ENCODE measurements at regions not wholly inside any gene's neighbourhood (a gene's known extent, or its start where the extent isn't known, plus 50 kb on each side); places are given as distances from the start of the nearest gene placed in this dataset.
A peak's percentile ranks its signal among the peaks of the same experiment; 100 is the strongest.
"Not testable (repeated sequence)": the region's sequence is repeated elsewhere in the genome, so short reads cannot be mapped to it uniquely, and the experiment has no call there.

- peak in 1 of 2 donors; percentile 16 for DNase-seq (ENCODE audit: low read depth in 1 of 2, low spot score in 1 of 2)
Observed at GRCh38 chr3:140863580-140864009, 78.0 kb upstream of the SLC25A36 start.

GRCh38 chr3:140870351-140870750 lies 71.3 kb upstream of the SLC25A36 start:
- no peak for DNase-seq (ENCODE audit: low read depth in 1 of 2, low spot score in 1 of 2)

- no peak for DNase-seq (ENCODE audit: low read depth in 1 of 2, low spot score in 1 of 2)
Observed at GRCh38 chr3:140871022-140871421, 70.6 kb upstream of the SLC25A36 start.

GRCh38 chr3:140872165-140872564 lies 69.5 kb upstream of the SLC25A36 start:
- DNase-seq (ENCODE audit: low read depth in 1 of 2, low spot score in 1 of 2) = not testable (repeated sequence)

- DNase-seq (ENCODE audit: low read depth in 1 of 2, low spot score in 1 of 2) = no peak
Observed at GRCh38 chr3:140883428-140884040, 58.1 kb upstream of the SLC25A36 start.

GRCh38 chr3:140885697-140886096 lies 55.9 kb upstream of the SLC25A36 start:
- not testable (repeated sequence) for DNase-seq (ENCODE audit: low read depth in 1 of 2, low spot score in 1 of 2)

All from activated CD4-positive, alpha-beta T cell treated with anti-CD3 and anti-CD28 coated beads, Interleukin-2, amount 50 U/mL, for 24 hours (primary cell).